ENCODE measurements at regions not wholly inside any gene's neighbourhood (a gene's known extent, or its start where the extent isn't known, plus 50 kb on each side); places are given as distances from the start of the nearest gene placed in this dataset.

GRCh38 chr3:118587037-118587741, 447.5 kb downstream of the IGSF11 start:
- no peak for TF ChIP-seq CTCF (IDR thresholded peaks at IDR 0.05)
- TF ChIP-seq POLR2AphosphoS5 (IDR thresholded peaks at IDR 0.05; ENCODE audit: low read depth, low read length), result no peak
- no peak for TF ChIP-seq TCF12 (IDR thresholded peaks at IDR 0.05)
